ENCODE measurements at regions not wholly inside any gene's neighbourhood (a gene's known extent, or its start where the extent isn't known, plus 50 kb on each side); places are given as distances from the start of the nearest gene placed in this dataset.
"Not testable (repeated sequence)": the region's sequence is repeated elsewhere in the genome, so short reads cannot be mapped to it uniquely, and the experiment has no call there.

DNA sequence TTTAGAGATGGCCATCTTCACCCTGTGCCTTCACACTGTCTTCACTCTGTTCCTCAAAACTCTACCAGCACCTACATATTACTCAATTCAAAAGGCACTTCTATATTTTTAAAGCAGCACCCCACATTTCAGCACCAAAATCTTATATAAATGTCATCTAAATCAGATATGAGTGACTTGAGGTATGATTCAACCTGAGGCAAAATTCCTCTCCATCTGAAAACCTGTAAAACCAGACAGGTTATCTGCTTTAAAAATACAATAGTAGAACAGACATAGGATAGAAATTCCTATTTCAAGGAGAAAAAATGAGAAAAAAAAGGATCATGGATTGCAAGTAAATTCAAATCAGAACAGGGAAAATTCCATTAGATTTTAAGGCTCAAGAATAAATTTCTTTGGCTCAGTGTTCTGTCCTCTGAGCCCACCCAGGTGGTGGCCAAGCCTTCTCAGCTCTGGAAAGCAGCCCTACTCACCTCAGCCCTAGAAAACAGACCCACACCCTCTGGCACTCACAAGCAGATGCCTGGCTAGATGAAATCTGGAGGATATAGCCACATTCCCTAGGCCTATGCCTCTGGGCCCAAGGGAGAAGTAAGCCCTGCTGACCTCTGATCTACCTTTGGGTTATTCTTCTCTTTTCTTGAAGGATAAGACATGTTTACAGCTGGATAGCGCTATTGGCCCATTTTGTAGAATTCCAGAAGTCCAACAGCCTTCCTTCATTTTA lies 211.1 kb upstream of the XIST start:
- no peak for DNase-seq

DNA sequence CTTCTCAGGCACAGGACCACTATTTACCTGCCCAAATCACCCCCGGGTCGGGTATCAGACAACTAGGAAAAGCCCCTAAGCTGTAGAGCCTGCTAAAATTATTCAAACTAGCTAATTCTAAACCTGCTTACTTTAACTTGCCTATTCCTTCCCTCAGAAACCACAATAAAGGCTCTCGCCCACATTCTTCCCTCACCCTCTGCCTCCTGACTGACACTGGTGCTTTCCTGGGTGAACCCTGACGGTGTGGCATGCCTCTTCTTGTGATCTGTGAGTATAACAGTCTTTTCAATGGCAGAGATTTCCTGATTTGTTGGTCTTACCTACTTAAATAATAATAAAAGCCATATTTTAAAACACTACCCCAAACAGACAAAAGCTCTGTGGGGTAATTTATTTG lies 209.4 kb upstream of the XIST start:
- no peak for DNase-seq

DNA sequence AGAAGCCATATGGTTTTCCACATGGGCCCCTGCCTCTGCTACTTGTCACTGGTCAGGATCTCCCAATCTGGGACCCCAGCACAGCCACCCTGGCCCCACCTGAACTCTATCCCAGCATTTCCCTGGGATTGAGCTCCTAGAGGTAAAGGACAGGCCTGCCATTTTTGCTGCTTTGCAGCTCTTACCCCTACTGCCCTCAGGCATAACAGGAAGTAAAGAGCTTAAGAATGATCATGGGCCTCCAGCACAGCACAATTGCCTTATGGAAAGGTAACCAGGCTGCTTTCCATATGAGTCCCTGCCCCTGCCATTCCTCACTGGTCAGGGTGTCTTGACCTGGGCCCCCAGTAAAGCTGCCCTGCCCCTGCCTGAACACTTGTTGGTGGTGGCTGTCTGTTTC lies 196.6 kb upstream of the XIST start:
- no peak for DNase-seq

DNA sequence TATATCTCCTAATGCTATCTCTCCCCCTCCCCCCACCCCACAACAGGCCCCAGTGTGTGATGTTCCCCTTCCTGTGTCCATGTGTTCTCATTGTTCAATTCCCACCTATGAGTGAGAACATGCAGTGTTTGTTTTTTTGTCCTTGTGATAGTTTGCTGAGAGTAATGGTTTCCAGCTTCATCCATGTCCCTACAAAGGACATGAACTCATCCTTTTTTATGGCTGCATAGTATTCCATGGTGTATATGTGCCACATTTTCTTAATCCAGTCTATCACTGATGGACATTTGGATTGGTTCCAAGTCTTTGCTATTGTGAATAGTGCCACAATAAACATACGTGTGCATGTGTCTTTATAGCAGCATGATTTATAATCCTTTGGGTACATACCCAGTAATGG lies 181.6 kb upstream of the XIST start:
- not testable (repeated sequence) for DNase-seq

DNA sequence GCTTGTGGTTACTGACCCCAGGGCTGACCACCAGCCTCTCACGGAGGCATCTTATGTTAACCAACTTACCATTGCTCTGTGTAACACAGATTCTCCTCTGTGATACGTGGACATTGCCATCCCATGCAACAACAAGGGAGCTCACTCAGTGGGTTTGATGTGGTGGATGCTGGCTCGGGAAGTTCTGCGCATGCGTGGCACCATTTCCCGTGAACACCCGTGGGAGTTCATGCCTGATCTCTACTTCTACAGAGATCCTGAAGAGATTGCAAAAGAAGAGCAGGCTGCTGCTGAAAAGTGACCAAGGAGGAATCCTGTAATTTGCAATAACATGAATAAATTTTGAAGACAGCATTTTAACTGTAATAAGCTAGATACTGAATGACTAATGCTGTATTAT lies 179.0 kb upstream of the XIST start:
- not testable (repeated sequence) for DNase-seq

- DNase-seq: not testable (repeated sequence)
Measured at GRCh38 chrX:74030766-74031165, 178.3 kb upstream of the XIST start.

DNA sequence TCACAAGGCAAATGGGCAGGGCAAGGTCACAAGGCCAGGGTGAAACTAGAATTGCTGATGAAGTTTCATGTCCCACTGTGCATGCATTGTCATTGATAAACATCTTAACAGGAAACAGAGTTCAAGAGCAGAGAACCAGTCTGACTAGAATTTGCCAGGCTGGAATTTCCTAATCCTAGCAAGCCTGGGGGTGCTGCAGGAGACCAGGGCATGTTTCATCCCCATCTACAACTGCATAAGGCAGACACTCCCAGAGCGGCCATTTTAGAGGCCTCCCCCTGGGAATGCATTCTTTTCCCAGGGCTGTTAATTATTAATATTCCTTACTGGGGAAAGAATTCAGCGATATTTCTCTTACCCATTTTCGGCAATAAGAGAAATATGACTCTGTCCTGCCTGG lies 172.6 kb upstream of the XIST start:
- DNase-seq: not testable (repeated sequence)

GRCh38 chrX:74023203-74023602 lies 170.7 kb upstream of the XIST start:
- DNase-seq: no peak

- DNase-seq: no peak
Measured at GRCh38 chrX:74018253-74018652, 165.7 kb upstream of the XIST start.

- DNase-seq: peak; percentile 63
Measured at GRCh38 chrX:74015379-74016019, 163.0 kb upstream of the XIST start.

GRCh38 chrX:74009041-74009440 lies 156.5 kb upstream of the XIST start:
- DNase-seq: no peak

GRCh38 chrX:73992019-73992418 lies 139.5 kb upstream of the XIST start:
- no peak for DNase-seq

DNA sequence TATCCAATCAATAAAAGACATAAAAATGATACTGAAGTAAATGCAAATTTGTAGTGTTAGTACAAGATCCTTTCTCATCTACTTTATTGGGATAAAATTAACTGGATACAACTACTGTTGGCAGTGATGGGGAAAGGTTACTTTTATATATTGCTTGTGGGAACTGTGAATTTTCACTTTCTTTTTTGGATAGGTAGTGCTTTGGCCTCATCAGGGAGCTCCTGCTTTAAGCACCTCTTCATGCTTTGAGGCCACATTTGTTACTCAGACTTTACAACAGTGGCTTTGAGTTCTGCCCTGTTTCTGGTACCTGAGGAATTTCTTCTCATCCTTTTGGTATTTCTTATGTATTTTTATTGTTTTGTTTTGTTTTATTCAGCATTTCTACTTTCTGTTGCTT lies 134.7 kb upstream of the XIST start:
- DNase-seq: no peak

- DNase-seq: no peak
Measured at GRCh38 chrX:73979551-73980131, 127.1 kb upstream of the XIST start.

DNA sequence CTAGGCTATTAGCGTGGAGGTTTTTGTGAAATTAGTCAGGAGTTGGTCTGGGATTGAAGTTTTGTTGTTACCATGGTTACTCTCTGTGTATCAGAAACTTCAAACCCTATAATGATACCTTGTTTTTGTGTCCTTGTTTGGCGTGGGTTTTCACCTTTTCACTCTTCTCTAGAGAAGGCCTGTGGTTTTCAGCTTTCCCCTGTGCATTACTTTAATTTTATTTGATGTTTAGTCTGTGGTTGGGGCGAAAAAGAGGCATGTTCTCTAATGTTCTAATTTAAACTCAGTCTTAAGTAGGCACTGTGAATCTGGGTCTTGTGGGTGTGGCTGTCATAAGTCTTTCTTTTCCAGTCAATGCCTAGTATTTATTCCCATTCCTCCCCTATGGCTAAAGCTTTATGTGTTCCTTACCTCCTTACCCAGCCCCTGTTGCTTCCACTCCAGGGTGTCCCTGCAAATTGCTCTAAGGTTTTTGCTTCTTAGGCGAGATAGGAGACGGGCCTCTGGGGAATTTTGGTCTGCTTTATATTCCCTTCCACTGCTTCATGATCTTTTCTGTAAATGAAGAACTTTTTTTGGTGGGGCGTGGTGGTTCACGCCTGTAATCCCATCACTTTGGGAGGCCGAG lies 125.1 kb upstream of the XIST start:
- DNase-seq: no peak

DNA sequence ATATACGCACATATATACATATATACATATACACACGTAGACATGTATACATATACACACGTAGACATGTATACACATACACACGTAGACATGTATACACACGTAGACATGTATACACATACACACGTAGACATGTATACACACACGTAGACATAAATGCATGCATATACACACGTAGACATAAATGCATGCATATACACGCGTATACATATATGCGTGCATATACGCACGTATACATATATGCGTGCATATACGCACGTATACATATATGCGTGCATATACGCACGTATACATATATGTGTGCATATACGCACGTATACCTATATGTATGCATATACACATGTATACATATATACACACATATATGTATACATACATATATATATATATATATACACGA lies 114.9 kb upstream of the XIST start:
- not testable (repeated sequence) for DNase-seq

- no peak for DNase-seq
Measured at GRCh38 chrX:73965833-73966232, 113.3 kb upstream of the XIST start.

DNA sequence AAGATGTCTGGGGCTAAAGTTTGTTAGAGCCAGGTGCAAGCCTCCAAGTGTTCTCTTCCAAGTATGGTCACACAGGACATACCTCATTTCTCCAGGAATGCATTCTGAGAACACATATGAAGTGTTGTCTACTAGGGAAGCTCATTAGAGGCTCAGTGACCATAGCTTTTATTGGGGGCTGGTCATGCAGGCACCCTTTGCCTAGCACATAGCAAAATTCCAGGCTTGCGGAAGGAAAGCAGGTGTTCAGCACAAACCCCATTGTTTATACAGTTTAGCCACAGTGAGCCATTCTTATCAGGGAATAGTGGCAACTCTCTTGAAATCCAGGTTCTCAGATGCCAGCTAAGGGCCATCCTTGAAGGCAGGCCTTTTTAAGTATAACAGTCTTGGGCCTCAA lies 112.1 kb upstream of the XIST start:
- no peak for DNase-seq

DNA sequence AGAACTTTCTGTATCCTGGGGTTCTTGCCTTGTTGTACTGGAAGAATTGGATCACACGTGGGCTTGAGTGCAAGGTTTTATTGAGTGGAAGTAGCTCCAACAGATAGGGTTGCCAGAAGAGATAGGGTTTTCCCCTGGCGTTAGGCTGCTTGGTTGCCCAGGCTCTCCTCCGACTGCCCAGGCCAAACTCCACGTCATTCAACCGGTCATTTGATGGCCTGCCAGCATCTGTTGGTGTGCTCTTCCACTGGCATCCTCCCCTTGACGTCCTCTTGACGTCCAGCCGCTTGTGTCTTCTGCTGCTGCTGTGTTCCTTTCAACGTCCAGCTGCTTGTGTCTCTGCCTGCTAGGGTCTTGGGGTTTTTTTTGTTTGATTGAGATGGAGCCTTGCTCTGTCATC lies 111.2 kb upstream of the XIST start:
- no peak for DNase-seq

GRCh38 chrX:73962948-73963347 lies 110.4 kb upstream of the XIST start:
- DNase-seq: no peak

- DNase-seq: not testable (repeated sequence)
Measured at GRCh38 chrX:73961867-73962266, 109.4 kb upstream of the XIST start.

GRCh38 chrX:73944563-73944908 lies 92.0 kb upstream of the XIST start:
- DNase-seq: no peak

DNA sequence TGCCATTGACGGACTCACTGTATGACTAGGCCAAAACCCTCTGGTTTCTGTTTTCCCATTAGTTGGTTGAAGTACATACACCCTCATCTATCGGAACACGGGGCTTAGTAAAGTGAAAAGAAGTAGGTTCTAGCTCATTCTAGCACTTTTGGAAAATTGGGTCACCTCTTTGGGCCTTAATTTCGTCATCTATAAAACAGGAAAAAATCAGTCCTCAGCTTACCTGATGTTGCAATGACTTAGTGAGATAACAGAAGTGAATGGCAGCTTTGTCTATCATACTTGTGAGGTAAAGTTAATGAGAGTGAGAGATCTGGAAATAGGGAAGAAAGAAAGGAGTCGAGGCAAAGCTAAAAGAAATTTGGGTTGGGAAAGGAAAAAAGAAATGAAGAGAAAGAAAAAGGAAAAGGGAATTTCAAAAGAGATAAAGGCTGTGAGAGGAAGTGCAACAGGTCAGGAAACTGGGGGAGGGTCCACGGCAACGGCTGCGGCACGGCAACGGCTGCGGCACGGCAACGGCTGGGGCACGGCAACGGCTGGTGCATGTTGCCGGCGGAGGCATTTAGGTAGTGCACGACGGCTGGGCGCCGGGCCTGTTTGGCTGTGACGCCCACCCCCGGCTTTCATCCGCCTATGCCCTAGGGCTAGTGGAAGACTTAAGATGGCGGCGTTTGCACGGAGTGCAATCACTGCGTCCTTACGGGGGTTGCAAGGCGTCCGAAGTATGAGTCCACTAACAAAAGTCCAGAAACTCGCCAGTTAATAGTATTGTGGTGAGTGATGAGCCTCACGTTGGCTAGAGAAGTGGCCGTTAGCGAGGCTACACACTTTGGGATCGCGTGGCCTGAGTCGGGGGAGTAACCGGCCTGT lies 91.4 kb upstream of the XIST start:
- DNase-seq: peak; percentile 85

Data from stimulated activated CD8-positive, alpha-beta memory T cell treated with anti-CD3 and anti-CD28 coated beads, Interleukin-4, amount 100 ng/mL, for 48 hours (primary cell).